ENCODE measurements at regions not wholly inside any gene's neighbourhood (a gene's known extent, or its start where the extent isn't known, plus 50 kb on each side); places are given as distances from the start of the nearest gene placed in this dataset.

GRCh38 chr4:84100071-84100470 is 399.0 kb downstream of the NKX6-1 start:
- no peak for DNase-seq

GRCh38 chr4:84099599-84099998 is 399.5 kb downstream of the NKX6-1 start:
- no peak for DNase-seq

GRCh38 chr4:84091266-84091665 is 407.8 kb downstream of the NKX6-1 start:
- no peak for DNase-seq

- no peak for DNase-seq
Observed at GRCh38 chr4:84089652-84090437, 409.2 kb downstream of the NKX6-1 start.

GRCh38 chr4:84085986-84086385 is 413.1 kb downstream of the NKX6-1 start:
- DNase-seq: no peak

- DNase-seq: no peak
Observed at GRCh38 chr4:84070289-84070688, 428.8 kb downstream of the NKX6-1 start.

GRCh38 chr4:84063619-84064018 is 435.5 kb downstream of the NKX6-1 start:
- no peak for DNase-seq

GRCh38 chr4:84058201-84058600 is 440.9 kb downstream of the NKX6-1 start:
- DNase-seq: no peak

- DNase-seq: no peak
Observed at GRCh38 chr4:84051639-84052038, 447.5 kb downstream of the NKX6-1 start.

GRCh38 chr4:84051089-84051488 is 448.0 kb downstream of the NKX6-1 start:
- DNase-seq: no peak

- no peak for DNase-seq
Observed at GRCh38 chr4:84050015-84050414, 449.1 kb downstream of the NKX6-1 start.

- DNase-seq: no peak
Observed at GRCh38 chr4:84046551-84046950, 452.5 kb downstream of the NKX6-1 start.

GRCh38 chr4:84041426-84041825 is 457.7 kb downstream of the NKX6-1 start:
- DNase-seq: no peak

- DNase-seq: no peak
Observed at GRCh38 chr4:84035568-84035967, 463.5 kb downstream of the NKX6-1 start.

- no peak for DNase-seq
Observed at GRCh38 chr4:84032372-84032771, 466.7 kb downstream of the NKX6-1 start.

- DNase-seq: no peak
Observed at GRCh38 chr4:84031401-84031800, 467.7 kb downstream of the NKX6-1 start.

- DNase-seq: no peak
Observed at GRCh38 chr4:84028340-84028739, 470.8 kb downstream of the NKX6-1 start.

GRCh38 chr4:84024405-84024804 is 474.7 kb downstream of the NKX6-1 start:
- DNase-seq: no peak

GRCh38 chr4:84022564-84022963 is 476.5 kb downstream of the NKX6-1 start:
- DNase-seq: no peak

- no peak for DNase-seq
Observed at GRCh38 chr4:84019626-84020025, 479.5 kb downstream of the NKX6-1 start.

GRCh38 chr4:84003046-84003445 is 467.1 kb downstream of the GPAT3 start:
- no peak for DNase-seq

- DNase-seq: no peak
Observed at GRCh38 chr4:84001876-84002569, 466.1 kb downstream of the GPAT3 start.

GRCh38 chr4:83996254-83996653 is 460.3 kb downstream of the GPAT3 start:
- DNase-seq: no peak

- no peak for DNase-seq
Observed at GRCh38 chr4:83993774-83994173, 457.9 kb downstream of the GPAT3 start.

GRCh38 chr4:83989835-83990234 is 453.9 kb downstream of the GPAT3 start:
- no peak for DNase-seq
